HG02943 (cell line): ENCODE measurements at regions not wholly inside any gene's neighbourhood (a gene's known extent, or its start where the extent isn't known, plus 50 kb on each side); places are given as distances from the start of the nearest gene placed in this dataset.

ENCODE experiments used
- ATAC-seq: cut with Tn5 transposase; IDR thresholded peaks from one replicate; pipeline ENCODE4 v1.9.1; 2021; ENCODE audit warnings: mild to moderate bottlenecking, low read depth, moderate library complexity; ENCODE audit not compliant: unreplicated experiment

- no peak for ATAC-seq
These were observed 208.0 kb upstream of the SASH1 start for GRCh38 chr6:148134592-148134991.

GRCh38 chr6:148136586-148136985 lies 206.1 kb upstream of the SASH1 start:
- no peak for ATAC-seq

GRCh38 chr6:148137652-148138051 lies 205.0 kb upstream of the SASH1 start:
- ATAC-seq, result no peak

- no peak for ATAC-seq
These were observed 204.1 kb upstream of the SASH1 start for GRCh38 chr6:148138573-148138972.

- ATAC-seq, result no peak
These were observed 201.7 kb upstream of the SASH1 start for GRCh38 chr6:148140772-148141557.

GRCh38 chr6:148142821-148143220 lies 199.8 kb upstream of the SASH1 start:
- no peak for ATAC-seq

- ATAC-seq, result no peak
These were observed 198.9 kb upstream of the SASH1 start for GRCh38 chr6:148143771-148144170.

- ATAC-seq, result peak; percentile 61
These were observed 197.6 kb upstream of the SASH1 start for GRCh38 chr6:148144917-148145521.

GRCh38 chr6:148146717-148147462 lies 195.7 kb upstream of the SASH1 start:
- no peak for ATAC-seq

- ATAC-seq, result no peak
These were observed 195.2 kb upstream of the SASH1 start for GRCh38 chr6:148147463-148147830.

GRCh38 chr6:148151896-148152643 lies 190.6 kb upstream of the SASH1 start:
- no peak for ATAC-seq

- no peak for ATAC-seq
These were observed 188.0 kb upstream of the SASH1 start for GRCh38 chr6:148154668-148155067.

GRCh38 chr6:148155293-148155692 lies 187.3 kb upstream of the SASH1 start:
- ATAC-seq, result no peak

- ATAC-seq, result no peak
These were observed 184.8 kb upstream of the SASH1 start for GRCh38 chr6:148157841-148158240.

- no peak for ATAC-seq
These were observed 178.0 kb upstream of the SASH1 start for GRCh38 chr6:148164645-148165044.

GRCh38 chr6:148166339-148166968 lies 176.2 kb upstream of the SASH1 start:
- ATAC-seq, result no peak

- ATAC-seq, result no peak
These were observed 172.9 kb upstream of the SASH1 start for GRCh38 chr6:148169706-148170105.

- no peak for ATAC-seq
These were observed 172.4 kb upstream of the SASH1 start for GRCh38 chr6:148170286-148170685.

GRCh38 chr6:148173548-148173947 lies 169.1 kb upstream of the SASH1 start:
- no peak for ATAC-seq

- no peak for ATAC-seq
These were observed 167.0 kb upstream of the SASH1 start for GRCh38 chr6:148175550-148176188.
